GM19025 (cell line): ENCODE measurements at regions not wholly inside any gene's neighbourhood (a gene's known extent, or its start where the extent isn't known, plus 50 kb on each side); places are given as distances from the start of the nearest gene placed in this dataset.
"Not testable (repeated sequence)": the region's sequence is repeated elsewhere in the genome, so short reads cannot be mapped to it uniquely, and the experiment has no call there.

ENCODE experiments used
- ATAC-seq: cut with Tn5 transposase; IDR thresholded peaks from one replicate; pipeline ENCODE4 v1.9.1; 2021; ENCODE audit warnings: mild to moderate bottlenecking, low read depth, moderate library complexity; ENCODE audit not compliant: unreplicated experiment

GRCh38 chr10:45056806-45057205 lies 56.1 kb downstream of the ZNF22 start:
- not testable (repeated sequence) for ATAC-seq

DNA sequence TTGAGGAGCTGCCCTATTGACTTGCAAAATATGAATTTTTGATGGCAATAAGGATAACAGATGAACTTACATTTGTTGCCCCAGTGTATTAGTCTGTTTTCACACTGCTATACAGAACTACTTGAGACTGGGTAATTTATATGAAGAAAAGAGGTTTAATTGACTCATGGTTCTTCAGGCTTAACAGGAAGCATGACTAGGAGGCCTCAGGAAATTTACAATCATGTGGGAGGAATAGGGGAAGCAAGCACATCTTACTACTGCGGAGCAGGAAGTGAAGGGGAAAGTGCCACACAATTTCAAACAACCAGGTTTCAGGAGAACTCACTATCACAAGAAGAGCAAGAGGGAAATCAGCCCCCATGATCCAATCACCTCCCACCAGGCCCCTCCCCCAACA lies 57.9 kb downstream of the ZNF22 start:
- ATAC-seq = no peak

DNA sequence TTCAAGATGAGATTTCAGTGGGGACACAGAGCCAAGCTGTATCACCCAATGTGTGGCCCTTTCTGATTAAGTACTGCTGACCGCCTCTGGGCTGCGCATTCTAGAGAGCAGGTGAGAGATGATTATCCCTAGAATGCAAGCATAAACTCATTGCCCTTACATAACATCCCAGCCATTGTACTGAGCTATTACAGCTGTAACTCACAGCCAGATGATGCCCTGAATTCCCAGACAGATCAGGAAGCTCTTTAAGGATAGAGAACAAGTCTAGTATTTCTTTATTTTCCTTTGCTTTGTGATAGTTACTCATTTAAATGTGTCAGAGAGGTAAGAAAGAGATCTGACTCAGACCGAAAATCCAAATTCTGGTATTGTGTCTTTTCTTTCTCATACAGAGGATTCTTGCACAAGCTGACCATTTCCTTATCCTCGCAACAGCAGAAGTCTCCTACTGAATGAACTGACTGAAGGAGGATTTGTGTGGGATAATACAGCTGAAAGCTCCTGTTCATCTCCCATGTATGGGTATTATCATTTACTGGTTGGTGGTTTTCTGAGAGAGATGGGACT lies 58.4 kb downstream of the ZNF22 start:
- no peak for ATAC-seq

DNA sequence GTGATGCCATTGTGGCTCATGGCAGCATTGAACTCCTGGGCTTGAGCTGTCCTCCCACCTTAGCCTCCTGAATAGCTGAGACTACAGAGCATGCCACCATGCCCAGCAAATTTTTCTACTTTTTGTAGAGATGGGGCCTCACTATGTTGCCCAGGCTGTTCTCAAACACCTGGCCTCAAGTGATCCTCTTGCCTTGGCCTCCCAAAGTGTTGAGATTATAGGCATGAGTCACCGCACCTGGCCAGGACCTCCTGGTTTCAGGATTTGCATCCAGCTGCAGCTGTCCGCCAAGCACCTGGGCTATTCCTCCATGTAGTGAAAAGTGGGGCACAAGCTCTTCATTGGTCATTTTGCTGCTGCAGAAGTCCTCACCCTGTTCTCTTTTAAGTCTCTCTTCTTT lies 58.9 kb downstream of the ZNF22 start:
- ATAC-seq = no peak

- no peak for ATAC-seq
Observed at GRCh38 chr10:45061982-45062381, 61.3 kb downstream of the ZNF22 start.

- no peak for ATAC-seq
Observed at GRCh38 chr10:45063591-45064231, 63.0 kb downstream of the ZNF22 start.

- ATAC-seq = no peak
Observed at GRCh38 chr10:45064998-45065397, 64.3 kb downstream of the ZNF22 start.

- ATAC-seq = no peak
Observed at GRCh38 chr10:45071043-45071813, 70.5 kb downstream of the ZNF22 start.

GRCh38 chr10:45075216-45075615 lies 74.5 kb downstream of the ZNF22 start:
- no peak for ATAC-seq

DNA sequence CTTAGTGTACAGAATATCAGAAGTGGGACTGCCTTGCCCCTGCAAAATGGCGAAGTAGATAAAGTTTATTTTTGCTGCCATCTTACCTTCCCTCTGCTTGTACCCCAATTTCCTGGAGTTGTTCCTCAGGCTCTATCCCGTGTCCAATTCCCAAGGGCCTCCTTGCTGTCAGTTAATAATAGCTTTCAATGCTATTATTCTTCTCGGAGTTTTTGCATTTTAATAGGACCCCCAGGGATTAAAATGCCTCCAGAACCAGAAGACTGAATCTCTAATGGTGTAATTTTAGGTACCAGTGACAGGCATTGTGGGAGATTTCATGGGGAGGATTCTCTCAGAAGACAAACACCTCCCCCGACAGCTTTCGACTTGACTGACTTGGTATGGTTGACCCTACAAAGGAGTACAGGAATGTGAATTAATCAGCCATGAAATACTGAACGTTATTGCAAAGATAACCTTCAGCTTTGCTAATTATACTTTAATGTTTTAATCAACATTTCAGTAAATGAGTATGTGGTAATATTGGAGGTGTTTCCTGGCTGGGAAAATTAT lies 75.2 kb downstream of the ZNF22 start:
- ATAC-seq = no peak

GRCh38 chr10:45076891-45077290 lies 76.2 kb downstream of the ZNF22 start:
- no peak for ATAC-seq

- no peak for ATAC-seq
Observed at GRCh38 chr10:45080331-45080730, 79.6 kb downstream of the ZNF22 start.

DNA sequence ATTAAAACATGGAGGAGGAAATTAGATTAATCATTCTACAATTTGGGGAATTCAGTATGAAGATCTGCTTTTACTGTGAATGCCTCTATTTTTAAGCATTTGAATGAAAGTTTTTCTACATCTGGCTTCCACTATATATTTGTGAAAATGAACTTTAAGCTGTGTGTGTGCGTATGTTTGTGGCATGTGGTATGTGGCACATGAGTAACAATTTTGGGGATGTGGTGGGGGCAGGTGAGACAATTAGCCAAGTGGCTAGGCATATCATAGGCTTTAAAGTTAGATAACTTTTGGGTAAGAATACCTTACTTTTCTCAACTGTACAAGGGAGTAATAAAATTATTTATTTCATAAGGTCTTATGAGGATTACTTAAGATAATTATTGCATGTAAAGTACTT lies 81.5 kb downstream of the ZNF22 start:
- ATAC-seq = no peak

GRCh38 chr10:45091968-45092367 lies 91.2 kb downstream of the ZNF22 start:
- ATAC-seq = no peak

GRCh38 chr10:45093945-45094344 lies 93.2 kb downstream of the ZNF22 start:
- no peak for ATAC-seq

GRCh38 chr10:45095286-45095685 lies 94.6 kb downstream of the ZNF22 start:
- no peak for ATAC-seq

- ATAC-seq = no peak
Observed at GRCh38 chr10:45096001-45096400, 95.3 kb downstream of the ZNF22 start.

GRCh38 chr10:45100429-45100828 lies 99.7 kb downstream of the ZNF22 start:
- no peak for ATAC-seq

DNA sequence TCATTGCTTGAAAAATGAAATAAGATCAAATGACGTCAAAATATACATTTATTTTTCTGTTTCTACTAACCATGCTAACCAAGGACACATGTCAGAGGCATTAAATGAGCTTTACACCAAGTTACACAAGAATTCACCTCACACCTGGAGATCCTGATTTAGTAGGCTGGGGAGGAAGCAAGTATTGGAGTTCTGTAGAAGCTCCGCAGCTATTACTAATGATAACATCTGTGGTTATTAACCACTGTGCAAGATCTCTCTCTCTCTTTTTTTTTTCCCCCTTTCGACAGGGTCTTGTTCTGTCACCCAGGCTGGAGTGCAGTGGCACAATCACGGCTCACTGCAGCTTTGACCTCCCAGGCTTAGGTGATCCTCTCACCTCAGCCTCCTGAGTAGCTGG lies 104.0 kb downstream of the ZNF22 start:
- ATAC-seq = no peak

GRCh38 chr10:45105309-45105708 lies 104.6 kb downstream of the ZNF22 start:
- ATAC-seq = not testable (repeated sequence)

DNA sequence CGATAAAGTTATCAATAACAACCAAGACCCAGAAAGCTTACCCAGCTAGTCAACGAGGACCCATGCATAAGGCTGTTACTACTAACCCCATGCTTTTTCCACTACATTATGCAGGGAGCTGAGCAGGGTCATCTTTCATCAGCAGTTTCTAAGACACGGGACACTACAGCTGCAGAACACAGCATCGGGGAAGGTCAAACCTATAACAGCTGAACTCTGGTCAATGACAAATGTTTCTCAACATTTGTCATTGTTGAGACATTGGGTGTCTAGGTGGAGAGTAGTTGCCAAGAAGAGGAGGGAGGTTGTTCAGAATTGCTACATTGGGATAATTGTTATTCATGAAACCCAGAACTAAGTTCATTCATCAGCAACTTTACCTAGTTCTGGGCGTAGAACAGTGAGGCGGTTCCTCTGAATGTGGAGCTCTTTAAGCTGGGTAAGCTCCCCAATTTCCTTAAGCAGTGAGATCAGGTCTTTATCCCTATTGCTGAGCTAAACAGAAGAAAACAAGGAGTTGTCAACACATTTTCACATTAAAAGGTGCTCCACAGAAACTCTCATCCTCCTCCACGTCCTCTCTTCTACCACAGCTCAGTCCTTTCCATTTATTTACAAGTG lies 105.6 kb downstream of the ZNF22 start:
- ATAC-seq = no peak
